ENCODE measurements at regions not wholly inside any gene's neighbourhood (a gene's known extent, or its start where the extent isn't known, plus 50 kb on each side); places are given as distances from the start of the nearest gene placed in this dataset.

- no peak overlapping the region for H3K4me2 ChIP-seq
- H3F3A ChIP-seq (replicated peaks; ENCODE audit: low read depth): no peaks in the 10 kb centered on the region
- H3K9me2 ChIP-seq (ENCODE audit: insufficient read depth): no peaks in the 10 kb centered on the region
- Mint-ChIP-seq H3K4me3 (no peak overlapping the region), H3K9me3 (no peaks in the 10 kb centered on the region), H3K36me3 (ENCODE audit: low read depth) (no peaks in the 10 kb centered on the region), H3K27me3 (ENCODE audit: insufficient read depth, low read depth, poor library complexity) (no peaks in the 10 kb centered on the region), H3K27ac (no peak overlapping the region), H3K4me1 (peaks cover 7% of the 10 kb centered on the region; the same call in 2 of the 3 replicates)
- no peak for TF ChIP-seq ETS1 (IDR thresholded peaks at IDR 0.05)
- TF ChIP-seq CREB1 (CRISPR knock-in tag; IDR thresholded peaks at IDR 0.05; ENCODE audit: low read depth): no peak
- no peak for TF ChIP-seq NANOG (IDR thresholded peaks at IDR 0.05; ENCODE audit: borderline replicate concordance)
- no peak for TF ChIP-seq POLR2AphosphoS5 (IDR thresholded peaks at IDR 0.05; ENCODE audit: low read depth)
- TF ChIP-seq REST (IDR thresholded peaks at IDR 0.05; ENCODE audit: unreplicated experiment): no peak
- no peak for TF ChIP-seq JUNB (IDR thresholded peaks at IDR 0.05; ENCODE audit: unreplicated experiment)
- TF ChIP-seq STAT1 (IDR thresholded peaks at IDR 0.05; ENCODE audit: unreplicated experiment): no peak
- no peak for TF ChIP-seq CTCF (conservative IDR thresholded peaks at IDR 0.05; ENCODE audit: low read depth in 2 of 2)
- no peak for TF ChIP-seq EZH2phosphoT487 (IDR thresholded peaks at IDR 0.05; ENCODE audit: unreplicated experiment)
- TF ChIP-seq ZNF331 (CRISPR knock-in tag; IDR thresholded peaks at IDR 0.05; ENCODE audit: low read depth): no peak
- no peak for TF ChIP-seq ZNF462 (CRISPR knock-in tag; IDR thresholded peaks at IDR 0.05)
- TF ChIP-seq ZNF114 (CRISPR knock-in tag; IDR thresholded peaks at IDR 0.05): no peak
- TF ChIP-seq EZH2 (IDR thresholded peaks at IDR 0.05; ENCODE audit: low read depth, unreplicated experiment): no peak
- no peak for ATAC-seq
- no peaks in the 10 kb centered on the region for H3K27me3 ChIP-seq (ENCODE audit: insufficient read depth)
- no peaks in the 10 kb centered on the region for H3K36me3 ChIP-seq (ENCODE audit: insufficient read depth)
- no peak overlapping the region for H2AFZ ChIP-seq
- no peak overlapping the region for H3K4me3 ChIP-seq
- no peaks in the 10 kb centered on the region for H4K20me1 ChIP-seq (replicated peaks; ENCODE audit: insufficient read depth)
- H3K79me2 ChIP-seq (replicated peaks; ENCODE audit: insufficient read depth): no peaks in the 10 kb centered on the region
- no peak for DNase-seq (ENCODE audit: low spot score)
- H3K27ac ChIP-seq (ENCODE audit: low read depth): no peak overlapping the region
- no peaks in the 10 kb centered on the region for H3K4me1 ChIP-seq (ENCODE audit: insufficient read depth)
These were observed 170.3 kb upstream of the CCDC54 start for GRCh38 chr3:107206945-107207344.

All from GM23338 (cell line).